ENCODE measurements at regions not wholly inside any gene's neighbourhood (a gene's known extent, or its start where the extent isn't known, plus 50 kb on each side); places are given as distances from the start of the nearest gene placed in this dataset.

DNA sequence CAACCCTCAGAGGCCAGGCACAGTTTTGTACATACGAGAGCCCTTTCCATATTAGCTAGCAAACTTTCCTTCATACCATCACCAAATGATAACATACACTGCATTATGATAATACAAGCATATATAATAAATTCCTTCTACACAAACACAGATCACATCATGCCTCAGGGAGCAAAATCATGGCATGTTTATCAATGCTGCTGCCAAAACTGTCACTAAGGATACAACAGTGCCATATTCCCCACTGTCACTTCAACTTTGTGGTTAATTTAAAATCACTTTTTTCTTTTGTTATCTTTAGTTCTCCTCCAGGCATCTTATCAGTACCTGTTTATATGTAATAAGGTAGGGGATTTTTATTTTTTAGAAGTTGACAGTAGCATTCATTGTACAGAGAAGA is 196.3 kb downstream of the EPM2A start:
- no peak for DNase-seq
- no peak overlapping the region for H2BK15ac ChIP-seq (replicated peaks; ENCODE audit: low read depth)
- H4K5ac ChIP-seq (ENCODE audit: low read length) = no peak overlapping the region
- no peak overlapping the region for H3K56ac ChIP-seq (ENCODE audit: low read length)
- H3K23ac ChIP-seq (ENCODE audit: low read length) = no peak overlapping the region
- no peaks in the 10 kb centered on the region for H3K36me3 ChIP-seq (ENCODE audit: control insufficient read depth, insufficient read depth, low read length)
- H3K79me1 ChIP-seq (ENCODE audit: low read length) = no peaks in the 10 kb centered on the region
- H3K27ac ChIP-seq (ENCODE audit: low read depth, low read length) = no peak overlapping the region
- no CpG with 5 or more reads among the region's 1 CpG for whole genome bisulfite sequencing (ENCODE audit: extremely low coverage, insufficient coverage, low lambda C conversion rate)
- no peaks in the 10 kb centered on the region for H3K4me1 ChIP-seq (ENCODE audit: control insufficient read depth, low read depth, low read length)
- no peak overlapping the region for H3K9ac ChIP-seq (ENCODE audit: low read length)
- H2BK120ac ChIP-seq (ENCODE audit: low read depth, low read length) = no peak overlapping the region
- no peaks in the 10 kb centered on the region for H3K79me2 ChIP-seq (ENCODE audit: control insufficient read depth, insufficient read depth, low read length)
- H3K4me3 ChIP-seq (ENCODE audit: low read length) = no peak overlapping the region
- peaks cover 10% of the 10 kb centered on the region for H3K27me3 ChIP-seq (ENCODE audit: insufficient read depth, low read length, poor library complexity)
- H2AK5ac ChIP-seq (ENCODE audit: low read length) = no peak overlapping the region
- no peak overlapping the region for H3K4me2 ChIP-seq (ENCODE audit: low read length)
- H3K4ac ChIP-seq (ENCODE audit: low read depth, low read length) = no peak overlapping the region
- H4K8ac ChIP-seq (ENCODE audit: low read depth, low read length) = no peak overlapping the region
- H3K18ac ChIP-seq (ENCODE audit: low read length) = no peak overlapping the region
- H2BK5ac ChIP-seq (ENCODE audit: low read length) = no peak overlapping the region

DNA sequence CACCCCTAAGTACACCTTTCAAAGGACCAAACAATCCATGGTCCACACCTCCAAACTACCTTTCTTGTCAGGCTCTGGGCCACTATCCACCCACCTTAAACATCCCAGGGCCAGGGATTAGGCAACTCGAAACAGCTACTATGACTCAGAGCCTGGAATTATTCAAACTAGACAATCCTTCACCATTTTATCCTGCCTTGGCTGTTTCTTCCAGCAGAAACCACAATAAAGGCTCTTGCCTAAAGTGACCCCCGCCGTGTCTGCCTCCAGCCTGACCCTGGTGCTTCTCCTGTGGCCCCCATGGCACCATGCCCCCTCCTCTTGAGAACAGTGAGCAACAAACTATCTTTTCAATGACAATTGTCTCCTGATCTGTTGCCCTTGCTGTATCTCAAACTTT is 195.5 kb downstream of the EPM2A start:
- Histone ChIP-seq H3K79me1 (ENCODE audit: low read length) (no peaks in the 10 kb centered on the region), H3K4ac (ENCODE audit: low read depth, low read length) (no peak overlapping the region), H3K4me3 (ENCODE audit: low read length) (no peak overlapping the region), H3K79me2 (ENCODE audit: control insufficient read depth, insufficient read depth, low read length) (no peaks in the 10 kb centered on the region), H2BK15ac (replicated peaks; ENCODE audit: low read depth) (no peak overlapping the region), H2BK5ac (ENCODE audit: low read length) (no peak overlapping the region), H3K23ac (ENCODE audit: low read length) (no peak overlapping the region), H2BK120ac (ENCODE audit: low read depth, low read length) (no peak overlapping the region), H4K5ac (ENCODE audit: low read length) (no peak overlapping the region), H3K4me2 (ENCODE audit: low read length) (no peak overlapping the region), H4K8ac (ENCODE audit: low read depth, low read length) (no peak overlapping the region), H3K27me3 (ENCODE audit: insufficient read depth, low read length, poor library complexity) (peaks cover 8% of the 10 kb centered on the region), H3K9ac (ENCODE audit: low read length) (no peak overlapping the region), H3K27ac (ENCODE audit: low read depth, low read length) (no peak overlapping the region), H3K56ac (ENCODE audit: low read length) (no peak overlapping the region), H2AK5ac (ENCODE audit: low read length) (no peak overlapping the region), H3K18ac (ENCODE audit: low read length) (no peak overlapping the region), H3K4me1 (ENCODE audit: control insufficient read depth, low read depth, low read length) (no peaks in the 10 kb centered on the region), H3K36me3 (ENCODE audit: control insufficient read depth, insufficient read depth, low read length) (no peaks in the 10 kb centered on the region)
- WGBS (ENCODE audit: extremely low coverage, insufficient coverage, low lambda C conversion rate) = no CpG with 5 or more reads among the region's 3 CpGs
- DNase-seq = no peak

DNA sequence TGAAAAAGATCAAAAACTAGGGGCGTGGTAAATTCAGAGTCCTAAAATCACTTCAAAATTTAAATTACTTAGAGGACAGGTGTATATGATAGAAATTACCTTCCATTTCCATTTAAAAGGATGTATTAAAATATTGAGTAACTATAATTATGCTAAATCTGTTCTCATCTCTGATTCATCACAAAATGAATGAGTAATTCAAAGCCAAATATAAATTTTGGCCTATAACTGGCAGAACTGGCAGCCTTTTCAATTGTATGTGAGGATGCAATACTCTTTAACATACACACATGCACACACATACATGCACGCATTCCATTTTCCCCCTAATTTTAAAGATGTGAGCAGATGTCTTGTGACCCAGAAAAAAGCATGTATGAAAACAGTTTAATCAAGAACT is 194.6 kb downstream of the EPM2A start:
- Histone ChIP-seq H3K4me1 (ENCODE audit: control insufficient read depth, low read depth, low read length) (no peaks in the 10 kb centered on the region), H2BK120ac (ENCODE audit: low read depth, low read length) (no peak overlapping the region), H3K18ac (ENCODE audit: low read length) (no peak overlapping the region), H4K8ac (ENCODE audit: low read depth, low read length) (no peak overlapping the region), H4K5ac (ENCODE audit: low read length) (no peak overlapping the region), H3K36me3 (ENCODE audit: control insufficient read depth, insufficient read depth, low read length) (no peaks in the 10 kb centered on the region), H3K79me2 (ENCODE audit: control insufficient read depth, insufficient read depth, low read length) (no peaks in the 10 kb centered on the region), H3K79me1 (ENCODE audit: low read length) (no peaks in the 10 kb centered on the region), H3K27me3 (ENCODE audit: insufficient read depth, low read length, poor library complexity) (peaks cover 3% of the 10 kb centered on the region), H3K27ac (ENCODE audit: low read depth, low read length) (no peak overlapping the region), H3K56ac (ENCODE audit: low read length) (no peak overlapping the region), H3K4me2 (ENCODE audit: low read length) (no peak overlapping the region), H3K4ac (ENCODE audit: low read depth, low read length) (no peak overlapping the region), H3K23ac (ENCODE audit: low read length) (no peak overlapping the region), H3K9ac (ENCODE audit: low read length) (no peak overlapping the region), H3K4me3 (ENCODE audit: low read length) (no peak overlapping the region), H2BK5ac (ENCODE audit: low read length) (no peak overlapping the region), H2BK15ac (replicated peaks; ENCODE audit: low read depth) (no peak overlapping the region), H2AK5ac (ENCODE audit: low read length) (no peak overlapping the region)
- WGBS (ENCODE audit: extremely low coverage, insufficient coverage, low lambda C conversion rate) = no CpG with 5 or more reads among the region's 2 CpGs
- DNase-seq = no peak

DNA sequence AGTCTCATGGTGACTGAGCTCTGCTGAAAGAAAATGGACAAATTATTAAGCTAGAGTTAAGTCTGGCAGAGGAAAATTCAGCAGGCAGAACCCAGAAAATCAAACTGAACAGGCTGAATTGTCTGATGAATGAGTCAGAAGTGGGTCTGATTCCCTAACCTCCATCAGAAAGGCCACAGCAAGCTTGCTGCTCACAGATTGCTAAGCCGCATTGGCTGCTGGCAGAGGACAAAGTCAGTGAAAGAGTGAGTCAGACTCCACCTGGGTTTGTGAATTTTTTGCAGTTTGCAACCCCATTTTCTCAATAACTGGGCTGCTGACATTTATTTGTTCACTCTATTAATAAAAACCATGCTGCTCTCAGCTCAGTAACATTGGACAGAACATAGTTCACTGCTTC is 191.3 kb downstream of the EPM2A start:
- Histone ChIP-seq H3K9ac (ENCODE audit: low read length) (no peak overlapping the region), H3K23ac (ENCODE audit: low read length) (no peak overlapping the region), H2BK120ac (ENCODE audit: low read depth, low read length) (no peak overlapping the region), H3K56ac (ENCODE audit: low read length) (no peak overlapping the region), H3K79me2 (ENCODE audit: control insufficient read depth, insufficient read depth, low read length) (no peaks in the 10 kb centered on the region), H3K36me3 (ENCODE audit: control insufficient read depth, insufficient read depth, low read length) (no peaks in the 10 kb centered on the region), H3K27me3 (ENCODE audit: insufficient read depth, low read length, poor library complexity) (peaks cover 3% of the 10 kb centered on the region), H3K4me1 (ENCODE audit: control insufficient read depth, low read depth, low read length) (no peaks in the 10 kb centered on the region), H4K8ac (ENCODE audit: low read depth, low read length) (no peak overlapping the region), H3K4me3 (ENCODE audit: low read length) (no peak overlapping the region), H4K5ac (ENCODE audit: low read length) (no peak overlapping the region), H3K4me2 (ENCODE audit: low read length) (no peak overlapping the region), H3K79me1 (ENCODE audit: low read length) (no peaks in the 10 kb centered on the region), H3K27ac (ENCODE audit: low read depth, low read length) (no peak overlapping the region), H2BK15ac (replicated peaks; ENCODE audit: low read depth) (no peak overlapping the region), H3K4ac (ENCODE audit: low read depth, low read length) (no peak overlapping the region), H3K18ac (ENCODE audit: low read length) (no peak overlapping the region), H2BK5ac (ENCODE audit: low read length) (no peak overlapping the region), H2AK5ac (ENCODE audit: low read length) (no peak overlapping the region)
- no CpG with 5 or more reads among the region's 1 CpG for WGBS (ENCODE audit: extremely low coverage, insufficient coverage, low lambda C conversion rate)
- no peak for DNase-seq

DNA sequence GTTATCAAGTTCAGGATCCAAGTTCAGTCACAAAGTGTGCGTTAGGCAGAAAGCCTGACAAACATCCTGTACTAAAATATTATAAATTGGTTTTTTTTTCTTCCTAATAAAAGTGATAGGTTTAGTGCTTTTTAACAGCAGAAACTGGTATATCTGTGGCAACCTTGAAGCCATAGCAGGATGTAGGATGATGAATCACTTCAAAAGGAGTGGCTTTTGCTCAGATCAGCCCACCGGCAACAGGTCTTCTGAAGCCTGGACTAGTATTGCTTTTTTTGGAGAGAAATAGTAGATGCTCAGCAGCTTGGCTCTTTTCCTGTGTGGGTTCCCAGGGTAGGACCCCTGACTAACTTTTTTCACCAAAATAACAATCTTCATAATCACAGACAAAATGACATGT is 190.8 kb downstream of the EPM2A start:
- Histone ChIP-seq H2BK15ac (replicated peaks; ENCODE audit: low read depth) (no peak overlapping the region), H4K8ac (ENCODE audit: low read depth, low read length) (no peak overlapping the region), H3K27me3 (ENCODE audit: insufficient read depth, low read length, poor library complexity) (peaks cover 3% of the 10 kb centered on the region), H3K4me3 (ENCODE audit: low read length) (no peak overlapping the region), H3K4ac (ENCODE audit: low read depth, low read length) (no peak overlapping the region), H4K5ac (ENCODE audit: low read length) (no peak overlapping the region), H3K23ac (ENCODE audit: low read length) (no peak overlapping the region), H3K4me2 (ENCODE audit: low read length) (no peak overlapping the region), H3K4me1 (ENCODE audit: control insufficient read depth, low read depth, low read length) (no peaks in the 10 kb centered on the region), H3K79me1 (ENCODE audit: low read length) (no peaks in the 10 kb centered on the region), H3K79me2 (ENCODE audit: control insufficient read depth, insufficient read depth, low read length) (no peaks in the 10 kb centered on the region), H2AK5ac (ENCODE audit: low read length) (no peak overlapping the region), H2BK5ac (ENCODE audit: low read length) (no peak overlapping the region), H3K9ac (ENCODE audit: low read length) (no peak overlapping the region), H3K56ac (ENCODE audit: low read length) (no peak overlapping the region), H3K36me3 (ENCODE audit: control insufficient read depth, insufficient read depth, low read length) (no peaks in the 10 kb centered on the region), H2BK120ac (ENCODE audit: low read depth, low read length) (no peak overlapping the region), H3K27ac (ENCODE audit: low read depth, low read length) (no peak overlapping the region), H3K18ac (ENCODE audit: low read length) (no peak overlapping the region)
- WGBS (ENCODE audit: extremely low coverage, insufficient coverage, low lambda C conversion rate) = no CpG with 5 or more reads among the region's 2 CpGs
- no peak for DNase-seq

DNA sequence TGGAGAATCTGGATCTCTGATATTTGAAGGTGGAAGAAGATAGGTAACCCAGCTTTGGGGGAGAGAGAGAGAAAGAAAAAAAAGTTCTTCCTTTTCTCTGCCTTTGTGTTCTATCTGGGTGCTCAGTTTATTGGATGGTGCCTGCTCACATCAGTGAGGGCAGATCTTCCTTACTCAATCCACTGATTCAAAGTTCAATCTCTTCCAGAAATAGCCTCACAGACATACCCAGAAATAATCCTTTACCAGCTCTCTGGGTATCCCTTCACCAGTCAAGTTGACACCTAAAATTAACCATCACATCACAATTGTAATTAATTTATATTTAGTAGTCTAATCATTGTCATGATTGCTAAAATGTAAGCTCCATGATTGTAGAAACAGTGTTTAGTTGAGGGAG is 189.1 kb downstream of the EPM2A start:
- H2BK120ac ChIP-seq (ENCODE audit: low read depth, low read length) = no peak overlapping the region
- H3K27ac ChIP-seq (ENCODE audit: low read depth, low read length) = no peak overlapping the region
- no peak overlapping the region for H2BK5ac ChIP-seq (ENCODE audit: low read length)
- H3K79me1 ChIP-seq (ENCODE audit: low read length) = no peaks in the 10 kb centered on the region
- no peak overlapping the region for H3K18ac ChIP-seq (ENCODE audit: low read length)
- no peak overlapping the region for H2BK15ac ChIP-seq (replicated peaks; ENCODE audit: low read depth)
- H3K9ac ChIP-seq (ENCODE audit: low read length) = no peak overlapping the region
- no peaks in the 10 kb centered on the region for H3K36me3 ChIP-seq (ENCODE audit: control insufficient read depth, insufficient read depth, low read length)
- H3K23ac ChIP-seq (ENCODE audit: low read length) = no peak overlapping the region
- no peak overlapping the region for H3K4me2 ChIP-seq (ENCODE audit: low read length)
- peaks cover 3% of the 10 kb centered on the region for H3K27me3 ChIP-seq (ENCODE audit: insufficient read depth, low read length, poor library complexity)
- no peak overlapping the region for H3K4me3 ChIP-seq (ENCODE audit: low read length)
- no peak overlapping the region for H3K56ac ChIP-seq (ENCODE audit: low read length)
- no peak overlapping the region for H4K8ac ChIP-seq (ENCODE audit: low read depth, low read length)
- no peak overlapping the region for H3K4ac ChIP-seq (ENCODE audit: low read depth, low read length)
- no peak for DNase-seq
- H2AK5ac ChIP-seq (ENCODE audit: low read length) = no peak overlapping the region
- H4K5ac ChIP-seq (ENCODE audit: low read length) = no peak overlapping the region
- no peaks in the 10 kb centered on the region for H3K4me1 ChIP-seq (ENCODE audit: control insufficient read depth, low read depth, low read length)
- H3K79me2 ChIP-seq (ENCODE audit: control insufficient read depth, insufficient read depth, low read length) = no peaks in the 10 kb centered on the region
